Dedifferentiated amniotic fluid mesenchymal stem cell (primary cell): ENCODE measurements at regions not wholly inside any gene's neighbourhood (a gene's known extent, or its start where the extent isn't known, plus 50 kb on each side); places are given as distances from the start of the nearest gene placed in this dataset.

Experiments
- DNase-seq: peaks from one replicate; pipeline ENCODE4 v3.0.0-alpha.2; 2016; ENCODE audit errors: extremely low spot score

GRCh38 chr10:47053081-47053798 is 142.0 kb downstream of the PTPN20 start:
- no peak for DNase-seq

DNA sequence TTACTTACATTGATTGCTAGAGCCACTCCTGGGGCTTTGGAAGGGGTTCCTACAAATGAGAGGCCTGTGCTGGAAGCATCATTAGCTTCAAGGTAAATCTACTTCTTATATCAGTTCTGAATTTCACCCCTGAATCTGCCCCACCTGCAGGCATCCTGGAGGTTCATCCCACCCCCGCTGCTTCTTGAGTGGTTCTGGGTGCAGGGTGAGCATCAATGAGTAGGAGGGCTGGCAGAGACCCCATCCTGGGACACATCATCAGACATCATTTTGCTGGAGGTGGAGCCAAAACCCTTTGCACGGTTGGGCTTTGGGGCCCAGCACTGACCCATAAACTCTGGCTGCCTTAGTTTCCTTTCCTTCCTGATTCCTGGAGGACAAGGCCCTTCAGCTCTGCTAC is 143.7 kb downstream of the PTPN20 start:
- no peak for DNase-seq

DNA sequence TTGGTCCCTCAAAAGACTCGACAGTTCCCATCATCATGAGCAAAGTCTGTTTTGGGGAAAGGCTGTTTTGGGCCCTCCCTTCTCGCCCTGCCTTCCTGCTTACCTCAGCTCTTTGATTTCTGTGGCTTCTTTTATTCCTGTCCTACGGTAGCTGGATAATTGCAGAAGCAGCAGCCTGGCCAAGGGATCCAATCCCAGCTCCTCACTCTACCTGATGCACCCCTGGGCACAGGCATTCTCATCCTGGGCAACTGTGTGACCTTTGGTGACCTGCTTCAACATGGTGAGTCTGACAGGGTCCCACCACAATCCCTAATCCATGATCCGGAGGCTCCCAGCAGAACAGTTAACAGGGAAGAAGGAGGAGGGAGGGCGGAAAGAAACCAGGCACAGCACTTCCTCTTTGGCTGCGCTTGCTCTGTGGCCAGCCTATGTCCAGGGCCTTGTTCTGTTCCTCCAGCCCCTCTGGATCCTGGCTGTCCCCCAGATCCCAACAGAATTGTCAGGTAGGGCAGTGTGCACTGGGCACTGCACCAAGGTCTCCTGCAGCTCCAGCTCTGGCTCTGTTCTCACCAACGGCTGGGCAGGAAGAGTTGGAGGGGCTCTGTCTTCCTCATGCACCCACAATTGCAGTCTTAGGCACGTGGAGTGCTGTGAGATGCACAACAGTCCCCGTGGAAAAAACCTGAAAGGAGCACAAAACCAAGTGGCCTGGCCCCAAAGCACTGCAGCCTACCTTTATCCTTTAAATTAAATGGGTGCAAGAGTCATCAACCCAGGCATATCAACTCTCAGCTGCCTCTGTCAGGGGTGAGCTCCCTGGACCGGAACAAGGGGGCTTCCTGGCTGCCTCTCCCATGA is 144.4 kb downstream of the PTPN20 start:
- no peak for DNase-seq

GRCh38 chr10:47056247-47056510 is 145.0 kb downstream of the PTPN20 start:
- no peak for DNase-seq

DNA sequence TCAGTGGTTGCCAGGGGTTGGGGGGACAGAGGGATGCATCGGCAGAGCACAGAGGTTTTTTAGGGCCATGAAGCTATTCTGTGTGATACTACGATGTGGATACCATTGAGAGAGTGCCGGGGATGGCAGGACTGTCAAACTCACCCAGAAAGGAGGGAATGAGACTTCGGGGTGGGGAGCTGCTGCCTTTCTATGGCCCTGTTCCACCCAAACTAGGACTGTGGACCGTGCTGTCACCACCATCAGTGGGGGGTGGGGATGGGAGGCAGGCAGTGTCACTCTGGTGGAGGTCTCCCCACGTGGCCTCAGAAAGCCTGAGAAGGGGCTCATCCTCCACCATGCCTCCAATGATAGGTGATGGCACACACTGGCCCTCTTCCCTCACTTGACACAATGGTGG is 146.2 kb downstream of the PTPN20 start:
- no peak for DNase-seq

DNA sequence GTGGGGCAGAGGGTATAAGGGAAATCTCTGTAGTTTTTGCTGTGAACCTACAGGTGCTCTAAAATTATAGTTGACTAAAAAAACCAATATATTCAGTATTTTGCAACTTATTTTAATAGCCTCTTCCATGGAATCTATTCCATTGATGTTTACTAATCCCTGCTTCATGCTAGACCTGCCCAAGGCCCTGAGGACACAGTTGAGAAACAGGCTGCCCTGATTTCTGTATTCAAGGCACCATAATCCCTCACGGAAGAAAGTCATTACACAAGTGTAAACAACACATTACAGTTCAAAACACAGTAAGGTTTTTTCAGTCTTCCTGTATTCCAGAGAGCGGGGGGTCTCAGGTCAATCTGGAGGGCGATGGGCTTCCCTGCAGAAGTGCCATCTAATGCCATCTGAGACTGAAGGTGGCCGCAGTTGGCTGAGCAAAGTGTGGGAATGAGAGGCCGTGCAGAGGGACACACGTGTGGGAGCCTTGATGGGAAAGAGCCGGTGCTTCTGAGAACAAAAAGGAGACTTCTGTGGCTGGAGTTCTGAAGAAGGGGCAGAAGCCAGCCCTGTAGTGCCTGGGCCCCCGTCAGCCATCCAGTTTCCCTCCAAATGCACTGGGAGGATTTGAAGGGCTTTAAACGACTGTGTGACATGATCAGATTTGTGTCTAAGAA is 146.9 kb downstream of the PTPN20 start:
- DNase-seq: no peak

- no peak for DNase-seq
These were observed 147.7 kb downstream of the PTPN20 start for GRCh38 chr10:47058961-47059391.

GRCh38 chr10:47059606-47060311 is 148.5 kb downstream of the PTPN20 start:
- DNase-seq: no peak

- DNase-seq: no peak
These were observed 149.1 kb downstream of the PTPN20 start for GRCh38 chr10:47060356-47060755.

- no peak for DNase-seq
These were observed 149.8 kb downstream of the PTPN20 start for GRCh38 chr10:47060993-47061500.

DNA sequence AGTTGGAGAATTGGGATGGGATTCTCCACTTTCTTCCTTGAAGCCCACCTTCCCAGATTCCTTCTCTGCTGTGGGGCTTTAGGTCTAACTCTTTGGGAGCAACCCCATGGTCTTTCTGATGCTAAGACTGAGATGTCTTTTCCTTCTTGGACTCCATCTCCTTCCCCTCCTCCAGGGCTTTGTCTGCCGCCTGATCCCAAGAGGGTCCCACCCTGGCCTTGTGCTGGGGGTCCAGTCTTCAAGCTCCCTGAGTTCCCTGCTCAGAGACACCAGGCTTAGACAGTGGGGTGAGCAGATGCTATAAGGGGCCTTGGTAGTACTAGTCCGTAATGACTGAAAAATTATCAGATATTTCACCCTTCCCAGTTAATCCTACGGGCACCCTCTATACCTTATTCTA is 150.5 kb downstream of the PTPN20 start:
- DNase-seq: no peak

- DNase-seq: no peak
These were observed 151.4 kb downstream of the PTPN20 start for GRCh38 chr10:47062441-47063200.

GRCh38 chr10:47063858-47064257 is 152.6 kb downstream of the PTPN20 start:
- DNase-seq: no peak

- no peak for DNase-seq
These were observed 154.7 kb downstream of the PTPN20 start for GRCh38 chr10:47065903-47066302.

DNA sequence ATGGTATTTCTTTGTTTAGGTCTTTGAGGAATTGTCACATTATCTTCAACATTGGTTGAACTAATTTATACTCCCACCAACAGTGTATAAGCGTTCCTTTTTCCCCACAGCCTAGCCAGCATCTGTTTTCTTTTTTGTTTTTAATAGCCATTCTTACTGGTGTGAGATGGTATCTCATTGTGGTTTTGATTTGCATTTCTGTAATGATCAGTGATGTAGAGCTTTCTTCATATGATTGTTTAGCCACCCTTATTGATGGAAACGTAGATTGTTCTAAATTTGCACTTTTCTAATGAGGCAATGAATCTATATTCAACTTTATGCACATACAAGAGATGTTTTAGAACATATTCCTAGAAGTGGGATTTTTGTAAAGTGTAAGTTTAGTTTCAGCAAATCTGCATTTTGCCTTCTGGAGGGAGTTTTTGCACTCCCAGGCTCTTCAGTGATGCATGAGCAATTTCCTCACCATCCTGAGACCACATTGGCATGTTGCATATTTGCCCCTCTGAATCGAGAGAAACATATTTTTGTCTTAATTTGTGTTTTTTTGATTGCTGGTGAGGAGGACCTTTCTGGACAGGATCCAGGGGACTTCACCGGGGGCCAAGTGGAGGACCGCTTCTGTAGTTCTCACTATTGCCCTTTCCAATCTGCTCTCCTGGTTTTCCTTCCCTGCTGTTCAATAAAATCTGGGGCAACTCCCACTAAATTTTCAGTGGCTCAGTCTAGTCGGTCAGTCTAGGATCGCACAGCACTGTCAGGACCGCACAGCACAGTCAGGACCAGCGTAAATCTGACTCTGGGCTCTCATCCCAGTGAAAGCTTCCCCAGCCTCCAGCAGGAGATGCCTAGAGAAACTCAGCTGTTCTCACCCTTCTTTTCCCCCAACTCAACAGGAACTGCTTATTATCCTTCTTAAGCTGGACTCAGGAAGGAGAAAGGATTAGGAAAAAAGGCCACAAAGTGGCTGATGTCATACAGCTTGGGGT is 157.0 kb downstream of the PTPN20 start:
- no peak for DNase-seq

- no peak for DNase-seq
These were observed 159.3 kb downstream of the PTPN20 start for GRCh38 chr10:47070541-47070940.

DNA sequence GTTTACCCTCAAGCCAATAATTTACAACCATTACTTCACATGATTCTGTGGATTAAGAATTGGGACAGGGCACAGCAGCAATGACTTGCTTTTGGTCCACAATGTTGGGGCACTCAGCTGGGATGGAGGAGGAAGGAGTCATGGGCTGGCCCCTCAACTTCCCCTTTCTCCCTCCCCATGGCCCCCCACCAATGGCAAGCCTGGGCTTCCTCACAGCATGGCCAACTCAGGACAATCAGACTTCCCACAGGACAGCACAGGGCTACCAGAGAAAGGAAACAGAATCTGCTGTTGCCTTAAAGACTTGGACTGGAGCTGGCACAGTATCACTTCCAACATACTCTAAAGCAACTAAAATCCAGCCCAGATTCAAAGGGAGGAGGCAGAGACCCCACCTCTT is 160.7 kb downstream of the PTPN20 start:
- no peak for DNase-seq

- DNase-seq: no peak
These were observed 162.7 kb downstream of the PTPN20 start for GRCh38 chr10:47073967-47074366.

DNA sequence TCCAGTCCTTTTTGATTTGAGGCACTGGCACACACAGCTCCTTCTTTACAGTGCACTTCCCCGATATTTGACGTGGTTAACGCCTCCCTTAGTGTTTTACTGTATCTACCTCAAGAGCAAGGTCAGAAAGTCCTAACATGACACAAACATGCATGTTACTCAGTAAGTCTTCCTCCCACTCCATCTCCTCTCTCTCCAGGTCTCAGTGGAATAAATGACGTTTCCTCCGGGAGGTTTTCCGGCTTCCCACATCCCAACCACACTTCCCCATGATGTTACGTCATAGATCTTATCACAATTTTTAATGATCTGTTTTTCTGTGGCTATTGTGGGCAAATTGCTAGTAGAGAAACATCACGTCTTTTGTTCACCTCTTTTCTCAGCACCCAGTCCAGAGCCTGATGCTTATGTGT is 165.7 kb downstream of the PTPN20 start:
- no peak for DNase-seq

DNA sequence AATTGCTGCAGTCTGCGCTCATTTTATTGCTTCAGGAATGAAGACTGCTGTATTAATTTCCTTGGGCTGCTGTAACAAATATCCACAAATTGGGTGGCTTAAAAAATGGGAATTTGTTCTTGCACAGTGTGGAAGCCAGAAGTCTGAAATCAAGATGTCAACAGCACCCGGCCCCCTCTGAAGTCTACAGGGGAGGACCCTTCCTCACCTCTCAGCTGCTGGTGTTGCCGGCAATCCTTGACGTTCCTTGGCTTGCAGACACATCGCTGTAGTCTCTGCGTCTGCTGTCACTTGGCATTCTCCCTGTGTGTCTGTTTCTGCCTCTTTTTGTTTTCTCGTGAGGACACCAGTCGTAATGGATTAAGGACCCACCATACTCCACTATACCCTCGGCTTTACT is 166.2 kb downstream of the PTPN20 start:
- DNase-seq: no peak
